ENCODE measurements at regions not wholly inside any gene's neighbourhood (a gene's known extent, or its start where the extent isn't known, plus 50 kb on each side); places are given as distances from the start of the nearest gene placed in this dataset.

GRCh38 chr6:6405997-6406714 is 85.7 kb upstream of the F13A1 start:
- no peak for TF ChIP-seq ZNF274 (IDR thresholded peaks at IDR 0.05; ENCODE audit: low read depth, low read length)
- no peak overlapping the region for H3K4me3 ChIP-seq (ENCODE audit: low read length)

GRCh38 chr6:6406715-6407070 is 86.2 kb upstream of the F13A1 start:
- H3K4me3 ChIP-seq (ENCODE audit: low read length) = no peak overlapping the region
- TF ChIP-seq ZNF274 (IDR thresholded peaks at IDR 0.05; ENCODE audit: low read depth, low read length) = no peak

- TF ChIP-seq ZNF274 (IDR thresholded peaks at IDR 0.05; ENCODE audit: low read depth, low read length) = no peak
- H3K4me3 ChIP-seq (ENCODE audit: low read length) = peak overlapping the region; percentile 31; the same call in 1 of the 2 replicates
Measured at GRCh38 chr6:6407071-6407741, 86.7 kb upstream of the F13A1 start.

- no peak overlapping the region for H3K4me3 ChIP-seq (ENCODE audit: low read length)
- TF ChIP-seq ZNF274 (IDR thresholded peaks at IDR 0.05; ENCODE audit: low read depth, low read length) = no peak
Measured at GRCh38 chr6:6409397-6410030, 89.1 kb upstream of the F13A1 start.

GRCh38 chr6:6411115-6411514 is 90.7 kb upstream of the F13A1 start:
- no peak for TF ChIP-seq ZNF274 (IDR thresholded peaks at IDR 0.05; ENCODE audit: low read depth, low read length)
- no peak overlapping the region for H3K4me3 ChIP-seq (ENCODE audit: low read length)

GRCh38 chr6:6412221-6412620 is 91.8 kb upstream of the F13A1 start:
- no peak for TF ChIP-seq ZNF274 (IDR thresholded peaks at IDR 0.05; ENCODE audit: low read depth, low read length)
- no peak overlapping the region for H3K4me3 ChIP-seq (ENCODE audit: low read length)

GRCh38 chr6:6412700-6413099 is 92.2 kb upstream of the F13A1 start:
- TF ChIP-seq ZNF274 (IDR thresholded peaks at IDR 0.05; ENCODE audit: low read depth, low read length) = no peak
- no peak overlapping the region for H3K4me3 ChIP-seq (ENCODE audit: low read length)

- H3K4me3 ChIP-seq (ENCODE audit: low read length) = no peak overlapping the region
- no peak for TF ChIP-seq ZNF274 (IDR thresholded peaks at IDR 0.05; ENCODE audit: low read depth, low read length)
Measured at GRCh38 chr6:6414931-6415330, 94.5 kb upstream of the F13A1 start.

- no peak overlapping the region for H3K4me3 ChIP-seq (ENCODE audit: low read length)
- no peak for TF ChIP-seq ZNF274 (IDR thresholded peaks at IDR 0.05; ENCODE audit: low read depth, low read length)
Measured at GRCh38 chr6:6417475-6417874, 97.0 kb upstream of the F13A1 start.

GRCh38 chr6:6418421-6418820 is 98.0 kb upstream of the F13A1 start:
- TF ChIP-seq ZNF274 (IDR thresholded peaks at IDR 0.05; ENCODE audit: low read depth, low read length) = no peak
- no peak overlapping the region for H3K4me3 ChIP-seq (ENCODE audit: low read length)

- TF ChIP-seq ZNF274 (IDR thresholded peaks at IDR 0.05; ENCODE audit: low read depth, low read length) = no peak
- no peak overlapping the region for H3K4me3 ChIP-seq (ENCODE audit: low read length)
Measured at GRCh38 chr6:6420107-6420506, 99.6 kb upstream of the F13A1 start.

- no peak overlapping the region for H3K4me3 ChIP-seq (ENCODE audit: low read length)
- no peak for TF ChIP-seq ZNF274 (IDR thresholded peaks at IDR 0.05; ENCODE audit: low read depth, low read length)
Measured at GRCh38 chr6:6434151-6434550, 113.7 kb upstream of the F13A1 start.

GRCh38 chr6:6434723-6435122 is 114.3 kb upstream of the F13A1 start:
- TF ChIP-seq ZNF274 (IDR thresholded peaks at IDR 0.05; ENCODE audit: low read depth, low read length) = no peak
- no peak overlapping the region for H3K4me3 ChIP-seq (ENCODE audit: low read length)

GRCh38 chr6:6436366-6436765 is 115.9 kb upstream of the F13A1 start:
- TF ChIP-seq ZNF274 (IDR thresholded peaks at IDR 0.05; ENCODE audit: low read depth, low read length) = no peak
- no peak overlapping the region for H3K4me3 ChIP-seq (ENCODE audit: low read length)

- no peak for TF ChIP-seq ZNF274 (IDR thresholded peaks at IDR 0.05; ENCODE audit: low read depth, low read length)
- no peak overlapping the region for H3K4me3 ChIP-seq (ENCODE audit: low read length)
Measured at GRCh38 chr6:6436946-6437345, 116.5 kb upstream of the F13A1 start.
